WTC11 (cell line): ENCODE measurements at regions not wholly inside any gene's neighbourhood (a gene's known extent, or its start where the extent isn't known, plus 50 kb on each side); places are given as distances from the start of the nearest gene placed in this dataset.
A peak's percentile ranks its signal among the peaks of the same experiment; 100 is the strongest.

ENCODE experiments used
- ATAC-seq: fragments of 200-7000 bp; cut with Tn5 transposase; 2 replicates; pipeline ENCODE4 v1.10.0; 2021; ENCODE audit warnings: mild to moderate bottlenecking, moderate library complexity
- CTCF ChIA-PET: fragments of 300-600 bp; sonication (Branson Sonifier 250); formaldehyde crosslinking; loops from one replicate; lab custom pipeline; 2021; ENCODE audit warnings: antibody characterized with exemption; lab: Charles Lee
- POLR2A ChIA-PET: fragments of 350-600 bp; sonication (Branson Sonifier 250); formaldehyde crosslinking; loops from one replicate; lab custom pipeline; 2021; ENCODE audit warnings: antibody characterized with exemption; lab: Charles Lee
- DNase-seq: peaks from one replicate; pipeline ENCODE4 v3.0.0; 2021; ENCODE audit warnings: low spot score
- H3K27ac Mint-ChIP-seq: 2 replicates; pipeline ENCODE4 v1.8.0; 2021; ENCODE audit warnings: mixed read lengths
- H3K27me3 Mint-ChIP-seq: 2 replicates; pipeline ENCODE4 v1.8.0; 2021; ENCODE audit warnings: low read depth, mild to moderate bottlenecking, moderate library complexity, mixed read lengths
- H3K36me3 Mint-ChIP-seq: 2 replicates; pipeline ENCODE4 v1.8.0; 2021; ENCODE audit warnings: mixed read lengths
- H3K4me1 Mint-ChIP-seq: 2 replicates; pipeline ENCODE4 v1.8.0; 2022; ENCODE audit warnings: mixed read lengths
- H3K4me3 Mint-ChIP-seq: 2 replicates; pipeline ENCODE4 v1.8.0; 2021; ENCODE audit warnings: mild to moderate bottlenecking, moderate library complexity, mixed read lengths
- H3K9me3 Mint-ChIP-seq: 2 replicates; pipeline ENCODE4 v1.8.0; 2021; ENCODE audit warnings: mixed read lengths
- CREM ChIP-seq: sonication (generic); formaldehyde crosslinking; IDR thresholded peaks from 2 replicates; pipeline ENCODE4 v1.8.1; 2022; ENCODE audit warnings: mild to moderate bottlenecking, missing genetic modification reagents, moderate library complexity
- EMX1 ChIP-seq: fragments of 250-450 bp; sonication (Bioruptor Pico); IDR thresholded peaks from 2 replicates; pipeline ENCODE4 v1.8.0; 2021; ENCODE audit warnings: mild to moderate bottlenecking
- ETV6 ChIP-seq: sonication (generic); formaldehyde crosslinking; IDR thresholded peaks from 2 replicates; pipeline ENCODE4 v1.8.1; 2022; ENCODE audit warnings: mild to moderate bottlenecking, missing genetic modification reagents
- FOXJ3 ChIP-seq: sonication (generic); formaldehyde crosslinking; IDR thresholded peaks from 2 replicates; pipeline ENCODE4 v1.9.0; 2021; ENCODE audit warnings: missing genetic modification reagents, mild to moderate bottlenecking, borderline replicate concordance
- IRF2 ChIP-seq: sonication (generic); formaldehyde crosslinking; IDR thresholded peaks from 2 replicates; pipeline ENCODE4 v1.8.0; 2022; ENCODE audit warnings: low read depth, missing genetic modification reagents, borderline replicate concordance
- NFATC4 ChIP-seq: fragments of 250-450 bp; sonication (Bioruptor Pico); IDR thresholded peaks from 2 replicates; pipeline ENCODE4 v1.9.0; 2021; ENCODE audit warnings: mild to moderate bottlenecking
- NR3C1 ChIP-seq: sonication (generic); formaldehyde crosslinking; conservative IDR thresholded peaks from 2 replicates; pipeline ENCODE4 v1.8.1; 2023; ENCODE audit warnings: low read depth, mild to moderate bottlenecking, missing genetic modification reagents
- PRRX2 ChIP-seq: fragments of 250-450 bp; sonication (Bioruptor Pico); IDR thresholded peaks from 2 replicates; pipeline ENCODE4 v1.8.0; 2021; ENCODE audit warnings: mild to moderate bottlenecking
- SOX15 ChIP-seq: fragments of 250-450 bp; sonication (Bioruptor Pico); IDR thresholded peaks from 2 replicates; pipeline ENCODE4 v1.9.0; 2021; ENCODE audit warnings: mild to moderate bottlenecking
- TEAD1 ChIP-seq: sonication (generic); formaldehyde crosslinking; IDR thresholded peaks from 2 replicates; pipeline ENCODE4 v1.8.0; 2022; ENCODE audit warnings: mild to moderate bottlenecking, missing genetic modification reagents
- ZNF138 ChIP-seq: sonication (generic); formaldehyde crosslinking; conservative IDR thresholded peaks from 2 replicates; pipeline ENCODE4 v1.8.1; 2022; ENCODE audit warnings: mild to moderate bottlenecking, moderate library complexity, missing genetic modification reagents
- ZNF396 ChIP-seq: fragments of 250-450 bp; sonication (Bioruptor Pico); IDR thresholded peaks from 2 replicates; pipeline ENCODE4 v1.8.0; 2021; ENCODE audit warnings: mild to moderate bottlenecking, moderate library complexity, borderline replicate concordance
- ZNF423 ChIP-seq: fragments of 250-450 bp; sonication (Bioruptor Pico); IDR thresholded peaks from 2 replicates; pipeline ENCODE4 v2.1.2; 2022; ENCODE audit warnings: mild to moderate bottlenecking, moderate library complexity
- TF ChIP-seq, protein P1 (sequence below): sonication (generic); formaldehyde crosslinking; IDR thresholded peaks from 2 replicates; pipeline ENCODE4 v1.8.1; 2023; ENCODE audit warnings: mild to moderate bottlenecking, missing genetic modification reagents
- TF ChIP-seq, protein P2 (sequence below): fragments of 250-450 bp; sonication (Bioruptor Pico); IDR thresholded peaks from 2 replicates; pipeline ENCODE4 v1.9.0; 2021; ENCODE audit warnings: mild to moderate bottlenecking, borderline replicate concordance
- TF ChIP-seq, protein P3 (sequence below): sonication (generic); formaldehyde crosslinking; IDR thresholded peaks from 2 replicates; pipeline ENCODE4 v1.8.0; 2022; ENCODE audit warnings: mild to moderate bottlenecking, missing genetic modification reagents
- TF ChIP-seq, protein P4 (sequence below): sonication (generic); formaldehyde crosslinking; IDR thresholded peaks from 2 replicates; pipeline ENCODE4 v1.8.0; 2022; ENCODE audit warnings: mild to moderate bottlenecking, missing genetic modification reagents
- TF ChIP-seq, protein P5 (sequence below): sonication (generic); formaldehyde crosslinking; IDR thresholded peaks from 2 replicates; pipeline ENCODE4 v1.8.1; 2023; ENCODE audit warnings: mild to moderate bottlenecking, missing genetic modification reagents, borderline replicate concordance

DNA sequence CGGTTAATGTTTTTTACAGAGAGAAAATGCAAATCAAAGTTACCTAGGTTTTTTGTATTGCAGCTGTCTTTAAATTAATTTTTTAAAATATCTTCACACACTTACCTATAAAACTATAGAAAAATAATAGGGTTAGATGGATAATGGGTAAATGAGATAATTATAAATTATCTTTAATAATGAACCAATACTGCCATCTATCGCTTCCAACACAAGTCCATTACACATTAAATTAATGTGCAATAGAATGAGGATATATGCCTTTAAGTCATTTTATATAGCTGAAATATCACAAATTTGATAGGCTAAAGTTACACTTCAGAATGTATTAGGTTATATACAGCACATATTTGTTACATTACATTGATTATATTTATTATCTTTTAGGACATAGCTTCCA lies 2212.8 kb downstream of the MRPL39 start:
- ChIA-PET POLR2A (no interaction called here), CTCF (no interaction called here)
- Mint-ChIP-seq H3K36me3 (peaks cover 11% of the 10 kb centered on the region), H3K9me3 (peaks cover 12% of the 10 kb centered on the region), H3K27me3 (no peaks in the 10 kb centered on the region), H3K4me1 (peaks cover 28% of the 10 kb centered on the region), H3K27ac (no peak overlapping the region), H3K4me3 (no peak overlapping the region)
- TF ChIP-seq EMX1 (CRISPR knock-in tag) (no peak), ETV6 (no peak), NR3C1 (no peak), IRF2 (CRISPR knock-in tag) (no peak), SOX15 (CRISPR knock-in tag) (no peak), NFATC4 (CRISPR knock-in tag) (no peak), ZNF138 (CRISPR knock-in tag) (no peak), CREM (CRISPR knock-in tag) (no peak)
- TF ChIP-seq, protein P1, sequence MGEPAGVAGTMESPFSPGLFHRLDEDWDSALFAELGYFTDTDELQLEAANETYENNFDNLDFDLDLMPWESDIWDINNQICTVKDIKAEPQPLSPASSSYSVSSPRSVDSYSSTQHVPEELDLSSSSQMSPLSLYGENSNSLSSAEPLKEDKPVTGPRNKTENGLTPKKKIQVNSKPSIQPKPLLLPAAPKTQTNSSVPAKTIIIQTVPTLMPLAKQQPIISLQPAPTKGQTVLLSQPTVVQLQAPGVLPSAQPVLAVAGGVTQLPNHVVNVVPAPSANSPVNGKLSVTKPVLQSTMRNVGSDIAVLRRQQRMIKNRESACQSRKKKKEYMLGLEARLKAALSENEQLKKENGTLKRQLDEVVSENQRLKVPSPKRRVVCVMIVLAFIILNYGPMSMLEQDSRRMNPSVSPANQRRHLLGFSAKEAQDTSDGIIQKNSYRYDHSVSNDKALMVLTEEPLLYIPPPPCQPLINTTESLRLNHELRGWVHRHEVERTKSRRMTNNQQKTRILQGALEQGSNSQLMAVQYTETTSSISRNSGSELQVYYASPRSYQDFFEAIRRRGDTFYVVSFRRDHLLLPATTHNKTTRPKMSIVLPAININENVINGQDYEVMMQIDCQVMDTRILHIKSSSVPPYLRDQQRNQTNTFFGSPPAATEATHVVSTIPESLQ (CRISPR knock-in tag) = no peak
- TF ChIP-seq, protein P2, sequence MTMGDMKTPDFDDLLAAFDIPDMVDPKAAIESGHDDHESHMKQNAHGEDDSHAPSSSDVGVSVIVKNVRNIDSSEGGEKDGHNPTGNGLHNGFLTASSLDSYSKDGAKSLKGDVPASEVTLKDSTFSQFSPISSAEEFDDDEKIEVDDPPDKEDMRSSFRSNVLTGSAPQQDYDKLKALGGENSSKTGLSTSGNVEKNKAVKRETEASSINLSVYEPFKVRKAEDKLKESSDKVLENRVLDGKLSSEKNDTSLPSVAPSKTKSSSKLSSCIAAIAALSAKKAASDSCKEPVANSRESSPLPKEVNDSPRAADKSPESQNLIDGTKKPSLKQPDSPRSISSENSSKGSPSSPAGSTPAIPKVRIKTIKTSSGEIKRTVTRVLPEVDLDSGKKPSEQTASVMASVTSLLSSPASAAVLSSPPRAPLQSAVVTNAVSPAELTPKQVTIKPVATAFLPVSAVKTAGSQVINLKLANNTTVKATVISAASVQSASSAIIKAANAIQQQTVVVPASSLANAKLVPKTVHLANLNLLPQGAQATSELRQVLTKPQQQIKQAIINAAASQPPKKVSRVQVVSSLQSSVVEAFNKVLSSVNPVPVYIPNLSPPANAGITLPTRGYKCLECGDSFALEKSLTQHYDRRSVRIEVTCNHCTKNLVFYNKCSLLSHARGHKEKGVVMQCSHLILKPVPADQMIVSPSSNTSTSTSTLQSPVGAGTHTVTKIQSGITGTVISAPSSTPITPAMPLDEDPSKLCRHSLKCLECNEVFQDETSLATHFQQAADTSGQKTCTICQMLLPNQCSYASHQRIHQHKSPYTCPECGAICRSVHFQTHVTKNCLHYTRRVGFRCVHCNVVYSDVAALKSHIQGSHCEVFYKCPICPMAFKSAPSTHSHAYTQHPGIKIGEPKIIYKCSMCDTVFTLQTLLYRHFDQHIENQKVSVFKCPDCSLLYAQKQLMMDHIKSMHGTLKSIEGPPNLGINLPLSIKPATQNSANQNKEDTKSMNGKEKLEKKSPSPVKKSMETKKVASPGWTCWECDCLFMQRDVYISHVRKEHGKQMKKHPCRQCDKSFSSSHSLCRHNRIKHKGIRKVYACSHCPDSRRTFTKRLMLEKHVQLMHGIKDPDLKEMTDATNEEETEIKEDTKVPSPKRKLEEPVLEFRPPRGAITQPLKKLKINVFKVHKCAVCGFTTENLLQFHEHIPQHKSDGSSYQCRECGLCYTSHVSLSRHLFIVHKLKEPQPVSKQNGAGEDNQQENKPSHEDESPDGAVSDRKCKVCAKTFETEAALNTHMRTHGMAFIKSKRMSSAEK (CRISPR knock-in tag) = no peak
- TF ChIP-seq, protein P3, sequence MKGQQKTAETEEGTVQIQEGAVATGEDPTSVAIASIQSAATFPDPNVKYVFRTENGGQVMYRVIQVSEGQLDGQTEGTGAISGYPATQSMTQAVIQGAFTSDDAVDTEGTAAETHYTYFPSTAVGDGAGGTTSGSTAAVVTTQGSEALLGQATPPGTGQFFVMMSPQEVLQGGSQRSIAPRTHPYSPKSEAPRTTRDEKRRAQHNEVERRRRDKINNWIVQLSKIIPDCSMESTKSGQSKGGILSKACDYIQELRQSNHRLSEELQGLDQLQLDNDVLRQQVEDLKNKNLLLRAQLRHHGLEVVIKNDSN (CRISPR knock-in tag) = no peak
- no peak for DNase-seq
- ATAC-seq = no peak

DNA sequence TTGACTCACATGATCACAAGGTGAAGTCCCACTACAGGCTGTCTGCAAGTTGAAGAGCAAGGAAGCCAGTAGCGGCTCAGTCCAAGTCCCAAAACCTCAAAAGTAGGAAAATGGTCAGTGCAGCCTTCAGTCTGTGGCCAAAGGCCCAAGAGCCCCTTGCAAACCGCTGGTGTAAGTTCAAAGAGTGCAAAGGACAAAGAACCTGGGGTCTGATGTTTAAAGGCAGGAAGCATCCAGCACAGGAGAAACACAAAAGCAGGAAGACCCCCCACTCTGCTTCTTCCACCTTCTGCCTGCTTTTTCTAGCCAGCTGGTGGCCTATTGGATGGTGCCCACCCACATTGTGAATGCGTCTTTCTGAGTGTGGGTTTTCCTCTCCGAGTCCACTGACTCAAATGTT lies 2222.6 kb downstream of the MRPL39 start:
- peaks cover 16% of the 10 kb centered on the region for H3K9me3 Mint-ChIP-seq
- peaks cover 26% of the 10 kb centered on the region for H3K36me3 Mint-ChIP-seq
- peaks cover 44% of the 10 kb centered on the region for H3K4me1 Mint-ChIP-seq
- ChIA-PET POLR2A (no interaction called here), CTCF (no interaction called here)
- H3K4me3 Mint-ChIP-seq = peak overlapping the region; percentile 82
- H3K27me3 Mint-ChIP-seq = no peaks in the 10 kb centered on the region
- DNase-seq = peak; percentile 50
- peak; percentile 99 for ATAC-seq
- H3K27ac Mint-ChIP-seq = peak overlapping the region; percentile 97
- TF ChIP-seq ETV6 (0 out of 2 replicates have a peak, but pooled peaks have one; percentile 15), TEAD1 (CRISPR knock-in tag) (peak; percentile 24; the same call in 1 of the 2 replicates), PRRX2 (no peak), IRF2 (CRISPR knock-in tag) (no peak), FOXJ3 (no peak), ZNF396 (CRISPR knock-in tag) (no peak), ZNF423 (peak; percentile 60; the same call in 1 of the 2 replicates)
- TF ChIP-seq, protein P4, sequence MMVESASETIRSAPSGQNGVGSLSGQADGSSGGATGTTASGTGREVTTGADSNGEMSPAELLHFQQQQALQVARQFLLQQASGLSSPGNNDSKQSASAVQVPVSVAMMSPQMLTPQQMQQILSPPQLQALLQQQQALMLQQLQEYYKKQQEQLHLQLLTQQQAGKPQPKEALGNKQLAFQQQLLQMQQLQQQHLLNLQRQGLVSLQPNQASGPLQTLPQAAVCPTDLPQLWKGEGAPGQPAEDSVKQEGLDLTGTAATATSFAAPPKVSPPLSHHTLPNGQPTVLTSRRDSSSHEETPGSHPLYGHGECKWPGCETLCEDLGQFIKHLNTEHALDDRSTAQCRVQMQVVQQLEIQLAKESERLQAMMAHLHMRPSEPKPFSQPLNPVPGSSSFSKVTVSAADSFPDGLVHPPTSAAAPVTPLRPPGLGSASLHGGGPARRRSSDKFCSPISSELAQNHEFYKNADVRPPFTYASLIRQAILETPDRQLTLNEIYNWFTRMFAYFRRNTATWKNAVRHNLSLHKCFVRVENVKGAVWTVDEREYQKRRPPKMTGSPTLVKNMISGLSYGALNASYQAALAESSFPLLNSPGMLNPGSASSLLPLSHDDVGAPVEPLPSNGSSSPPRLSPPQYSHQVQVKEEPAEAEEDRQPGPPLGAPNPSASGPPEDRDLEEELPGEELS (CRISPR knock-in tag) = peak; percentile 46; the same call in 1 of the 2 replicates
- TF ChIP-seq, protein P1 (CRISPR knock-in tag) = no peak
- TF ChIP-seq, protein P5, sequence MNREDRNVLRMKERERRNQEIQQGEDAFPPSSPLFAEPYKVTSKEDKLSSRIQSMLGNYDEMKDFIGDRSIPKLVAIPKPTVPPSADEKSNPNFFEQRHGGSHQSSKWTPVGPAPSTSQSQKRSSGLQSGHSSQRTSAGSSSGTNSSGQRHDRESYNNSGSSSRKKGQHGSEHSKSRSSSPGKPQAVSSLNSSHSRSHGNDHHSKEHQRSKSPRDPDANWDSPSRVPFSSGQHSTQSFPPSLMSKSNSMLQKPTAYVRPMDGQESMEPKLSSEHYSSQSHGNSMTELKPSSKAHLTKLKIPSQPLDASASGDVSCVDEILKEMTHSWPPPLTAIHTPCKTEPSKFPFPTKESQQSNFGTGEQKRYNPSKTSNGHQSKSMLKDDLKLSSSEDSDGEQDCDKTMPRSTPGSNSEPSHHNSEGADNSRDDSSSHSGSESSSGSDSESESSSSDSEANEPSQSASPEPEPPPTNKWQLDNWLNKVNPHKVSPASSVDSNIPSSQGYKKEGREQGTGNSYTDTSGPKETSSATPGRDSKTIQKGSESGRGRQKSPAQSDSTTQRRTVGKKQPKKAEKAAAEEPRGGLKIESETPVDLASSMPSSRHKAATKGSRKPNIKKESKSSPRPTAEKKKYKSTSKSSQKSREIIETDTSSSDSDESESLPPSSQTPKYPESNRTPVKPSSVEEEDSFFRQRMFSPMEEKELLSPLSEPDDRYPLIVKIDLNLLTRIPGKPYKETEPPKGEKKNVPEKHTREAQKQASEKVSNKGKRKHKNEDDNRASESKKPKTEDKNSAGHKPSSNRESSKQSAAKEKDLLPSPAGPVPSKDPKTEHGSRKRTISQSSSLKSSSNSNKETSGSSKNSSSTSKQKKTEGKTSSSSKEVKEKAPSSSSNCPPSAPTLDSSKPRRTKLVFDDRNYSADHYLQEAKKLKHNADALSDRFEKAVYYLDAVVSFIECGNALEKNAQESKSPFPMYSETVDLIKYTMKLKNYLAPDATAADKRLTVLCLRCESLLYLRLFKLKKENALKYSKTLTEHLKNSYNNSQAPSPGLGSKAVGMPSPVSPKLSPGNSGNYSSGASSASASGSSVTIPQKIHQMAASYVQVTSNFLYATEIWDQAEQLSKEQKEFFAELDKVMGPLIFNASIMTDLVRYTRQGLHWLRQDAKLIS = peak; percentile 50; the same call in 1 of the 2 replicates
